Fibroblast of mammary gland (primary cell): ENCODE measurements at regions not wholly inside any gene's neighbourhood (a gene's known extent, or its start where the extent isn't known, plus 50 kb on each side); places are given as distances from the start of the nearest gene placed in this dataset.

Source experiments
- DNase-seq: peaks from one replicate; pipeline ENCODE4 v3.0.0-alpha.2; 2010; ENCODE audit warnings: low read depth
- H3K4me3 ChIP-seq: 2 replicates; pipeline ENCODE4 v1.5.1; 2011; ENCODE audit warnings: low read depth, mild to moderate bottlenecking, low read length, moderate library complexity; ENCODE audit not compliant: control insufficient read depth
- CTCF ChIP-seq: conservative IDR thresholded peaks from 2 replicates; pipeline ENCODE4 v1.5.1; 2011; ENCODE audit warnings: low read depth, low read length, inconsistent platforms; ENCODE audit not compliant: control insufficient read depth, insufficient read depth

- TF ChIP-seq CTCF = no peak
- no peak overlapping the region for H3K4me3 ChIP-seq
- no peak for DNase-seq
Measured at GRCh38 chr3:1477669-1478068, 384.8 kb downstream of the CNTN6 start.

GRCh38 chr3:1495466-1495865, 402.6 kb downstream of the CNTN6 start:
- no peak for TF ChIP-seq CTCF
- no peak overlapping the region for H3K4me3 ChIP-seq
- DNase-seq = no peak

GRCh38 chr3:1499694-1500093, 406.9 kb downstream of the CNTN6 start:
- H3K4me3 ChIP-seq = no peak overlapping the region
- no peak for DNase-seq
- TF ChIP-seq CTCF = no peak

GRCh38 chr3:1501406-1502115, 408.7 kb downstream of the CNTN6 start:
- no peak for TF ChIP-seq CTCF
- no peak for DNase-seq
- H3K4me3 ChIP-seq = no peak overlapping the region

GRCh38 chr3:1506090-1506489, 413.3 kb downstream of the CNTN6 start:
- no peak for TF ChIP-seq CTCF
- no peak for DNase-seq
- no peak overlapping the region for H3K4me3 ChIP-seq

- no peak overlapping the region for H3K4me3 ChIP-seq
- DNase-seq = no peak
- no peak for TF ChIP-seq CTCF
Measured at GRCh38 chr3:1513662-1514061, 420.8 kb downstream of the CNTN6 start.

GRCh38 chr3:1515882-1516281, 423.1 kb downstream of the CNTN6 start:
- TF ChIP-seq CTCF = no peak
- no peak overlapping the region for H3K4me3 ChIP-seq

More at GRCh38 chr3:1515882-1516281, 423.1 kb downstream of the CNTN6 start:
- DNase-seq = no peak
